Mesenchymal stem cell (in vitro differentiated cells and primary cell): ENCODE measurements at regions not wholly inside any gene's neighbourhood (a gene's known extent, or its start where the extent isn't known, plus 50 kb on each side); places are given as distances from the start of the nearest gene placed in this dataset.

ENCODE experiments used
- DNase-seq: peaks from one replicate; pipeline ENCODE4 v3.0.0-alpha.2; 2013
- H2AFZ ChIP-seq: one replicate; pipeline ENCODE4 v1.6.1; 2013; ENCODE audit warnings: low read depth, mild to moderate bottlenecking, control low read depth, inconsistent platforms, low read length, moderate library complexity
- H2AK5ac ChIP-seq: 2 replicates; pipeline ENCODE4 v1.6.1; 2013; ENCODE audit warnings: low read length, moderate library complexity, mild to moderate bottlenecking, inconsistent platforms; ENCODE audit not compliant: severe bottlenecking
- H2BK120ac ChIP-seq: one replicate; pipeline ENCODE4 v1.6.1; 2013; ENCODE audit warnings: low read depth, mild to moderate bottlenecking, inconsistent platforms, low read length, moderate library complexity
- H2BK12ac ChIP-seq, 2 experiments: one replicate each; pipeline ENCODE4 v1.6.1; 2013; ENCODE audit warnings: inconsistent platforms in 2 of 2, low read length in 2 of 2, mild to moderate bottlenecking in 2 of 2, moderate library complexity in 2 of 2, control low read depth in 1 of 2
- H2BK15ac ChIP-seq: one replicate; pipeline ENCODE4 v1.6.1; 2013; ENCODE audit warnings: mild to moderate bottlenecking, low read depth, inconsistent platforms; ENCODE audit not compliant: poor library complexity, severe bottlenecking
- H2BK5ac ChIP-seq: 2 replicates; pipeline ENCODE4 v1.6.1; 2013; ENCODE audit warnings: low read depth, mild to moderate bottlenecking, low read length, control low read depth, inconsistent platforms; ENCODE audit not compliant: poor library complexity, severe bottlenecking
- H3K14ac ChIP-seq, 2 experiments: one replicate each; pipeline ENCODE4 v1.6.1; 2013; ENCODE audit warnings: inconsistent platforms in 2 of 2, low read length in 2 of 2, control low read depth in 1 of 2, mild to moderate bottlenecking in 1 of 2, moderate library complexity in 1 of 2
- H3K18ac ChIP-seq, 2 experiments: one replicate each; pipeline ENCODE4 v1.6.1; 2013; ENCODE audit warnings: inconsistent platforms in 2 of 2, low read length in 2 of 2, control low read depth in 1 of 2, low read depth in 1 of 2, mild to moderate bottlenecking in 1 of 2
- H3K23ac ChIP-seq, 2 experiments: one replicate each; pipeline ENCODE4 v1.6.1; 2013; ENCODE audit warnings: inconsistent platforms in 2 of 2, low read length in 2 of 2, mild to moderate bottlenecking in 2 of 2, moderate library complexity in 2 of 2, control low read depth in 1 of 2
- H3K27ac ChIP-seq: 2 replicates; pipeline ENCODE4 v1.5.1; 2013; ENCODE audit warnings: mild to moderate bottlenecking, moderate library complexity, low read length, control low read depth, inconsistent platforms; ENCODE audit not compliant: poor library complexity, severe bottlenecking
- H3K27me3 ChIP-seq, 2 experiments: 2 replicates each; pipeline versions ENCODE4 v1.6.1 to v1.7.0; 2013; ENCODE audit warnings: low read length in 2 of 2, mild to moderate bottlenecking in 2 of 2, moderate library complexity in 2 of 2, control low read depth in 1 of 2, inconsistent platforms in 1 of 2; ENCODE audit not compliant: control insufficient read depth in 1 of 2, insufficient read depth in 1 of 2
- H3K36me3 ChIP-seq, 2 experiments: 2 replicates each; pipeline versions ENCODE4 v1.6.1 to v1.7.0; 2013; ENCODE audit warnings: low read length in 2 of 2, control low read depth in 1 of 2, inconsistent platforms in 1 of 2, low read depth in 1 of 2, mild to moderate bottlenecking in 1 of 2; ENCODE audit not compliant: insufficient read depth in 2 of 2, control insufficient read depth in 1 of 2
- H3K4ac ChIP-seq, 2 experiments: one replicate each; pipeline ENCODE4 v1.6.1; 2013; ENCODE audit warnings: inconsistent platforms in 2 of 2, low read length in 2 of 2, mild to moderate bottlenecking in 2 of 2, moderate library complexity in 2 of 2, control low read depth in 1 of 2, low read depth in 1 of 2
- H3K4me1 ChIP-seq: 2 replicates; pipeline ENCODE4 v1.6.1; 2013; ENCODE audit warnings: low read depth, low read length, control low read depth; ENCODE audit not compliant: control insufficient read depth, insufficient read depth
- H3K4me2 ChIP-seq: 2 replicates; pipeline ENCODE4 v1.6.1; 2013; ENCODE audit warnings: low read length, mild to moderate bottlenecking, inconsistent platforms; ENCODE audit not compliant: poor library complexity, severe bottlenecking
- H3K4me3 ChIP-seq, 2 experiments: 2 replicates each; pipeline versions ENCODE4 v1.5.1 to v1.7.0; 2013; ENCODE audit warnings: low read length in 2 of 2, mild to moderate bottlenecking in 2 of 2, control low read depth in 1 of 2, low read depth in 1 of 2; ENCODE audit not compliant: insufficient read depth in 1 of 2
- H3K79me1 ChIP-seq: replicated peaks from 2 replicates; pipeline ENCODE4 v1.6.1; 2013; ENCODE audit warnings: mild to moderate bottlenecking, control low read depth, low read length, inconsistent platforms; ENCODE audit not compliant: poor library complexity, severe bottlenecking
- H3K9ac ChIP-seq: 2 replicates; pipeline ENCODE4 v1.7.0; 2013; ENCODE audit warnings: mild to moderate bottlenecking, low read length, moderate library complexity
- H3K9me3 ChIP-seq: 2 replicates; pipeline ENCODE4 v1.7.0; 2013; ENCODE audit warnings: mild to moderate bottlenecking, low read length; ENCODE audit not compliant: control insufficient read depth
- H4K8ac ChIP-seq: one replicate; pipeline ENCODE4 v1.6.1; 2013; ENCODE audit warnings: inconsistent platforms, mild to moderate bottlenecking, low read length, moderate library complexity
- H4K91ac ChIP-seq: one replicate; pipeline ENCODE4 v1.6.1; 2013; ENCODE audit warnings: mild to moderate bottlenecking, low read length, inconsistent platforms
- WGBS: methylation state at CpG from one replicate; pipeline ENCODE4 v1.1.7; 2013; ENCODE audit warnings: mixed read lengths; 5-methylcytosine and 5-hydroxymethylcytosine counted together

DNA sequence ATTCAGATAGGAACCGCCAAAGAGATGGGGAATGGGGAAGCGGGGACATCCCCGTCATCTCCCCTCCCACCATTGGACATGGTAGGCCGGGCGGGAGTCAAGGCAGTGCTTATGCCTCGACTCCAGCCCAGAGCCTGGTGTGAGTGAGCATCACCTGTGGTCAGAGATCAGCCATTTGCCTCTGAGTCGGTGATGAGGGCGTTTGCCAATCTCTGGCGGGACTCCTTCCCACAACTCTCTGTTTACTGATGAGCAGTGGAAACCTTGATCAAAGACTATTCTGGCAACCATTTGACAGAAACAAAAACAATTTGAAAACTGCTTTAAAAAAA is 63.9 kb upstream of the HES1 start:
- peak; percentile 42 for DNase-seq
- Histone ChIP-seq H2AK5ac (peak overlapping the region; percentile 29), H4K91ac (no peak overlapping the region), H3K27ac (no peak overlapping the region), H3K9me3 (peaks cover 16% of the 10 kb centered on the region), H2BK5ac (no peak overlapping the region), H3K27me3 (peaks cover 0 to 56% of the 10 kb centered on the region in 2 experiments), H2AFZ (no peak overlapping the region), H4K8ac (no peak overlapping the region), H3K4me2 (no peak overlapping the region), H3K4me1 (peaks cover 25% of the 10 kb centered on the region), H3K36me3 (no peaks in the 10 kb centered on the region), H3K23ac (no peak overlapping the region), H3K18ac (peak overlapping the region in 1 of 2 experiments; percentile 25), H2BK15ac (no peak overlapping the region), H3K4ac (no peak overlapping the region), H3K4me3 (no peak overlapping the region), H3K79me1 (no peaks in the 10 kb centered on the region), H2BK120ac (no peak overlapping the region), H3K9ac (no peak overlapping the region), H3K14ac (no peak overlapping the region), H2BK12ac (peak overlapping the region in 1 of 2 experiments; percentile 45)
- 83% methylated on average over 9 of the region's 9 CpGs for WGBS

DNA sequence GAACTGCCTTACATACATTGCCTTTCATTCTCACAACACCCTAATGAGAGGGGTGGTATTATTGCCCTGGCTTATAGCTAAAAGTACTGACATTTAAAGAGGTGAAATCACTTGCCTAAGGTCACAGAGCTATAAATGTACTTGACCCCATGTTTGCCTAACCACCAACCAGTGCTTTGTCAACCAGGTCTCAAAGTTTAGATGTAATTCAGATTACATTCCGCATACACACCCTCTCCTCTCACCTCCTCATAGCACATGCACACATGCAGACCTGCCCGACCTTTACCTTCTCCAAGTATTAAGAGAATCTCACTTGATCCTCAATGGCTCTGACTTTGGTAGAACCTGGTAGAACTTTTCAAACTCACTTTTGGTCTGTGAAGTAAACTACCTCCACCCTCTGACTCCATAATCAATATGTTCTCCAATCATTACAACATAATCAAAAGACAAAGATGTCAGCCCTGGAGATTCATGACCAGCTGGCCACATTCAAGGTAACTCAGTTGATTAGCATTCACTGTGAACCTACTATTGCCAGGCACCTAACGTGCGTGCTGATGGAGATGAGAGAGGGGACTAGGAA is 63.2 kb upstream of the HES1 start:
- DNase-seq = no peak
- Histone ChIP-seq H2BK120ac (no peak overlapping the region), H2BK15ac (peak overlapping the region; percentile 33), H3K9me3 (peaks cover 9% of the 10 kb centered on the region), H3K4ac (peak overlapping the region in 1 of 2 experiments; percentile 7), H3K27ac (no peak overlapping the region), H4K8ac (no peak overlapping the region), H3K4me1 (peaks cover 25% of the 10 kb centered on the region), H3K27me3 (peaks cover 0 to 62% of the 10 kb centered on the region in 2 experiments), H2BK5ac (no peak overlapping the region), H4K91ac (no peak overlapping the region), H2AK5ac (no peak overlapping the region), H3K36me3 (no peaks in the 10 kb centered on the region), H3K79me1 (no peaks in the 10 kb centered on the region), H2AFZ (no peak overlapping the region), H3K4me3 (no peak overlapping the region), H3K9ac (no peak overlapping the region), H2BK12ac (no peak overlapping the region), H3K18ac (no peak overlapping the region), H3K23ac (no peak overlapping the region), H3K14ac (no peak overlapping the region), H3K4me2 (no peak overlapping the region)
- 89% methylated on average over 4 of the region's 4 CpGs for WGBS

DNA sequence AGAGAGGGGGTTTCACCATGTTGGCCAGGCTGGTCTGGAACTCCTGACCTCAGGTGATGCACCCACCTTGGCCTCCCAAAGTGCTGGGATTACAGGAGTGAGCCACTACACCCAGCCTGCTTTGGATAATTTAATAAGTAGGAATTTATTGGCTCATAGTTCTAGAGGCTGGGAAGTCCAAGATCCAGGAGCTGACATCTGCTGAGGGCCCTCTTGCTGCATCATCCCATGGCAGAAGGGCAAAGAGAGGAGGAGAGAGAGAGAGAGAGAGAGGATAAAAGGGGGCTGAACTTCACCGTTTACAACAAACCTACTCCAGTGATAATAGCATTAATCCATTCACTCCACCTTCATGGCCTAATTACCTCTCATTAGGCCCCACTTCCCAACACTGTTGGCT is 62.0 kb upstream of the HES1 start:
- Histone ChIP-seq H3K27ac (no peak overlapping the region), H3K9ac (no peak overlapping the region), H2AFZ (no peak overlapping the region), H4K91ac (no peak overlapping the region), H3K4me1 (peaks cover 25% of the 10 kb centered on the region), H3K9me3 (peaks cover 4% of the 10 kb centered on the region), H3K27me3 (peaks cover 0 to 72% of the 10 kb centered on the region in 2 experiments), H3K14ac (no peak overlapping the region), H3K4me3 (no peak overlapping the region), H2BK12ac (no peak overlapping the region), H2BK5ac (no peak overlapping the region), H3K4ac (no peak overlapping the region), H4K8ac (no peak overlapping the region), H2AK5ac (no peak overlapping the region), H3K18ac (no peak overlapping the region), H3K36me3 (no peaks in the 10 kb centered on the region), H3K23ac (no peak overlapping the region), H2BK15ac (no peak overlapping the region), H2BK120ac (no peak overlapping the region), H3K79me1 (no peaks in the 10 kb centered on the region), H3K4me2 (no peak overlapping the region)
- no peak for DNase-seq
- WGBS = no CpG with 5 or more reads among the region's 1 CpG

GRCh38 chr3:194075088-194075615 is 60.8 kb upstream of the HES1 start:
- H2BK5ac ChIP-seq = no peak overlapping the region
- H2BK12ac ChIP-seq = no peak overlapping the region
- no peak overlapping the region for H3K27ac ChIP-seq
- H3K4me1 ChIP-seq = peaks cover 21% of the 10 kb centered on the region
- no peak overlapping the region for H3K23ac ChIP-seq
- H3K4me2 ChIP-seq = no peak overlapping the region
- no peak overlapping the region for H2BK15ac ChIP-seq
- H3K4me3 ChIP-seq = no peak overlapping the region
- H3K27me3 ChIP-seq = peaks cover 0 to 75% of the 10 kb centered on the region in 2 experiments
- no peak overlapping the region for H3K14ac ChIP-seq
- no peak overlapping the region for H2BK120ac ChIP-seq
- no peak for DNase-seq
- H4K8ac ChIP-seq = no peak overlapping the region
- H3K9ac ChIP-seq = no peak overlapping the region
- H3K9me3 ChIP-seq = peaks cover 4% of the 10 kb centered on the region
- H3K4ac ChIP-seq = no peak overlapping the region
- WGBS = 81% methylated on average over 6 of the region's 6 CpGs
- no peaks in the 10 kb centered on the region for H3K79me1 ChIP-seq
- H4K91ac ChIP-seq = no peak overlapping the region
- no peak overlapping the region for H2AFZ ChIP-seq
- no peaks in the 10 kb centered on the region for H3K36me3 ChIP-seq
- no peak overlapping the region for H3K18ac ChIP-seq
- no peak overlapping the region for H2AK5ac ChIP-seq
